OCI-M1 (cell line): ENCODE measurements at regions not wholly inside any gene's neighbourhood (a gene's known extent, or its start where the extent isn't known, plus 50 kb on each side); places are given as distances from the start of the nearest gene placed in this dataset.
A peak's percentile ranks its signal among the peaks of the same experiment; 100 is the strongest.

Source experiments
- DNase-seq: peaks from one replicate; lab custom pipeline; 2025; lab: John Stamatoyannopoulos, UW

DNA sequence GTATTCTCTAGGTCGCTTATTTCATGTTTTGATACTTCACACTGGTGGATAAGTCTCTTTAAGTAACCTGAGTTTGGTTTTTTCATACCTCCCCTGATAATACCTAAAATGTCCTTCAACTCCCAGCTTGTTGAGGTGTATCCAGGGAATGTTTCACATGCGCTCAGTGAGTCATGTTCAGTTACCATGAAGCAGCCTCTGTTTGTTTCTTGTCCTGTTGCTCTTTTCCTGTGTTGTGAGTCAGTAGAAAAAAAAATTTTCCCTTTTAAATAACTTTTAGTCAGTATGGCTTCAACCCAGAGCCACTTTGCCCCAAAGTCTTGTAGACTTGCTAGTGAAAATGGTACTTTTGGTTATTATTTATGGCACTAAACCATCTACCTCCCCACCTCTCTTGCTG lies 278.4 kb upstream of the ZPLD1 start:
- DNase-seq = no peak

DNA sequence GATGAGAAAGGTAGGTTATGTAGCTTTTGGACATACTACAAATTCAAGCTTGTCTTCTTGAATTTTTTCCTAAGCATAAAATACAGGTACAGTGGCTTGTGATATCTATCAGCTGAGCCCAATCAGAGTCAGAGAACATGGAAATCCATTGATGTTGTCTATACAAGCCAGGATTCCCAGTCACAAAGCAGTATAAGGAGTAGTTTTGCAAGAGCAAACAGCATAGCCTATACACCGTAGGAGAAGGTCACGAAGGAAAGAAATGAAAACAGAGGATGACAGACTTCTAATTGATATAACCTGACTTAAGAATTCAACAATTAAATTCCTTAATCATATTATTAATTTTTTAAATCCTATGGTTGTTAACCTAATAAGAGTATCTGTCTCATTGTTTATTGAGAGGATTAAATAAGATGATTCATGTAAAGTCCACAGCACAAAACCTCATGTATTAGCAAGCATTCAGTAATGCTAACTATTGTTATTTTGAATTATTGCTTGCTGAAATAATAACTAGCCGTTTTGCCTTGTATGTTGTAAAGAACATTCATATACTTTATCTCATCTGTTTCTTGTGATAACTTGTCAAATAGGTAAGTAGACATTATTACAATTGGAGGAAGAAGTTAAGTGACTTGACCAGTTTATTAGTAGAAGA lies 276.6 kb upstream of the ZPLD1 start:
- DNase-seq = no peak

DNA sequence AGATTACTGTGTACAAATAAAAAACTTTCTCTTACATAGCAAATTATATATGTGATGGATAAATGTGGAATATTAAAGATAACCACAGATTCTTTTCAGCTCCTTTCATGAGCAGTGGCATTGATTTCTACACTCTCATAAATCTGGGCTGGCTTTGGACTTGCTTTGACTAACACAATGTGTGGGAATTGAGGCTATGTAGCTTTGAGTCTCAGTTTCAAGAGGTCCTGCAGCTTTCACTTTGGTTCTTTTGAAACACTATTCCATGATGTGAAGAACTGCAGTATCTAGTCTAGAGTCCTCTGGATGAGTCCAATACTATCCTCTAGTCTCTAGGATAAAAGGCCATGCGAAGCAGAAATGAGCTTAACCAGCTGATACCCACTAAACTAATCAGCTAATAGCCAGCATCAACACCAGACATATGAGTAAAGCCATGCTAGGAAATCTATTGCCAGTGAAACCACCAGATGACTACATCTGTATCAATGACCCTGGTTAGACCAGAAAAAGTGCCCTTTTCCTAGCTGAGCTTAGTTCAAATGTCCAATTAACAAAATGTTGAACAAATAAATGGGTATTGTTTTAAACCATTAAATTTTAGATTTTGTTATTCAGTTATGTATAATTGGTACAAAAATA lies 274.9 kb upstream of the ZPLD1 start:
- DNase-seq = no peak

DNA sequence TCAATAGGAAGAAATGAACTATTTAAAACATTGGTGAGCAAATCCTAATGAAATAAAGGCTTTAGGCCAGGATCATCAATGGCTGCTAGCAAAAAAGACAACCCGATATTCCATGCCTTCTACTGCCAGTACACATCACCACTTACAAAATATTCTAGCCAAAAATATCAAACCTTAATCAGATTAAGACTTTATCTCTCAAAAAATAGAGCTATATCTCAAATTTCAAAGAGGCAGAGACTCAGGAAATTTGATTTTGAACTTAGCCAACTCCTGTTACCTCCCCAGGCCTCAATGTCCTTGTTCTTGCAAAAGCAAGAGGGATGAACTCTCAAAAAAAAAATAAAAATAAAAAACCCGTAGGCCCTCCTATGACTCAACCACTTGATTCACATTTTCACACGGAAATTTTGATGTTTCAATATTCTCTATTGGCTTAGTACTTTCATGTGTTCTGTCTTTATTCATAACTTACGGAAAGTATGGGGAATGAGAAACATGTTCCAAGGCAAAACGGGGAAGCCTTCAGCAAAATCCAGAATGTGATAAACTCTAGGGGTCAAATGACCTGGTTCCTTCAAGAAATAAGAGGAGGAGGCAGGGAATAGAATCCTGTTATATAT lies 273.3 kb upstream of the ZPLD1 start:
- no peak for DNase-seq

DNA sequence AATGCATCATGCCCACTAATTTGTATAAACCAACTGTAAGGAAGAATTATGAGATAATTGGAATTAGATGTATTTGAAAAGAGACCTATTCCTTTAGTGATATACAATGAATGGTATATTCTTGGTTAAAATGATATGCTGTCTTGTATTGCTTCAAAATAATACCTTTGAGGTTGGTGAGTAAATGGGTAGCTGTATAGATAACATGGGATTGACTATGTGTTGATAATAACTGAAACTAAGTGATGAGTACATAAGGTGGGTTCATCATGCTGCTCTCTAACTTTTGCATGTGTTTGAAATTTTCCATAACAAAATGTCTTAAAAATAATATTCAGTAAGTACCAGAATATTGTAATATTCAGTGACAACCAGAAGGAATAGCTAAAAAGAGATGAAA lies 272.6 kb upstream of the ZPLD1 start:
- no peak for DNase-seq

DNA sequence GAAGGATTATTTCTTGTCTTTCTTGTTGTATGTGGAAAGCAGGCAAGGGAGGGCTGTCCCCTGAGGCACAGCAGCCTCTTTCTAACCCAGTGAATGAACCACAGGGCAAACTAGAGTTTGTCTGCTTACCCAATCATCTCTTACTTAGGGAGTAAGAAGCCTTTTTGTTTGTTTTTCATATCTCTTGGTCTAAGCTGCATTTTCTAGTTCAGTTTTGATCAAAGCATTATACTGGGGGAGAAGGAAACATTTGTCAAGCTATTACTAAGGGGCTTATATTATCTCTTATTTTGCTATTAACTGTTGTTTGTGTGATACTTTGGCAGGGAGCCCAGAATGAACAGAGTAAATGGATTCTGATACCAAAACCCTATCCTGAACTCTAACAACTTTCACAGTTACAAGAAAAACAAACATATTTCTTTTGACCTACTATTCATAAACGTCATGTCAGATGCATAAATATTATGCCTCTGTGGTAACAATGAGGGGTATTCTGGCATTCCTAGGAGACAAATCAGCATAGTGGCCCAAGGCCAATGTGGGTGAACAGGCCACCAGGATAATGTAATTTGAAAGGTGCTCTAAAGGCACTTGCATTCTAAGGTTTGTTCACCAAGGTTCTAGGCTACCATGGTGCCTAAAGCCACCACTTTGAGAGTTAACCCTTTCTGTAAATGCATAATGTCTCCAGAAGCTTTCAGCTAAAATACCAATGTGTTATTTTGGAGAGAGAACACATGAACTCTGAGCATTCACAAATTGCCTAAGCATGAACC lies 271.6 kb upstream of the ZPLD1 start:
- peak; percentile 35 for DNase-seq

DNA sequence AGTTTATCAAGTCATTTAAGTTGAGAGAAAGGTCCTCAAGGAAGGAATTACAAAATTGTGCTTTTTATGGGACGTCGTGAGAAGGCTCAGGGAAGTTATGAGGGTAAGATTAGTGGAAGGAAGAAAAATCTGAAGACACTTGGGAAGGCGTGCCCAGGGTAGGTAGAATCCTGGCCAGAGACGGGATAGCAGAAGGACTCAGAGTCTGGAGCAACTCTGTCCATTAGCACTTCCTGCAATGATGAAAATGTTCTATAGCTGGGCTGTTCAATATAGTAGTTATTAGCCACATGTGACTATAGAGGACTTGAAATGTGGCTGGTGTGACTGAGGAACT lies 271.0 kb upstream of the ZPLD1 start:
- no peak for DNase-seq

DNA sequence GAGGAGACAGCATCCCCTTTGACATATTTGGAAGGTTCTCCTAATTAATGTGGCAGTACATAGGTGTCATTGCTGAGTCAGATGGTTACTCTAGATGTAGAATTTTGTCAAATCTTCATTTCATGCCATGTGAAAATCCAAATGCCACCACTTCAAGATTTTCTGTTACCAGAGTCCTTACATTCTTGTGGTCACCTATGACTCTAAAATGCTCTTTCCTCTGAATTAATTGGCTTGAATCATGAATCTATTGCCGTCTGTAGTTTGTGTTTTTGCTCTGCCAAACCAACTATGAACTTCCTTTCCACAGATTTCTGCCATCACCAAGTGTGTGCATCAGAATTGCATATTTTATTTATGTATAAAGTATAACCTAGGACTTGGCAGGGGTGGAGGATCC lies 269.4 kb upstream of the ZPLD1 start:
- DNase-seq = no peak

DNA sequence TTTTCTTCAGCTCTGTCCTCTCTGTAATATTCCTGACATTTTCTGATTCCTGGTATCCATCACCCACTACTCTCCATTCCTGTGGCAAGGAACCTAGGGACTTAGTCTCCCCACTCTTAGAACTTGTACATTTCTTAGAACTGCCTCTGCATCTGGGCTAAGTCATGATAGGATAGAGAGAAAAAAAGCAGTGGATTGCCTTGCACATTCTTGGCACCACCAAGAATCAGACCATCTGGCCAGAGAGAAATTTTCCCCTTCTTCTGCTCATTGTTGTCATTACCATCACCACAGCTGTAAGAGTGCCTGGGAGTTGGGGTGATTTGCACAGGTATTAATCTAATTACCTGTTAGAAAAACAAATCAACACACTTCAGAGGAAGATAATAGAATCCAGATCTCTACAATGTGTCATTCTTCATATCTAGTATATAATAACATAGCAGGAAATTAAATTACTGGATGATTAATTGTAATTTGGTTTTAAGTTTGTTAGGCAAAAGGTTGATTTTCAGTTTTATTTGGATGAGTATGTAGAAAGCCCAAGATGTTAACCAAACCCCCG lies 264.8 kb upstream of the ZPLD1 start:
- no peak for DNase-seq

DNA sequence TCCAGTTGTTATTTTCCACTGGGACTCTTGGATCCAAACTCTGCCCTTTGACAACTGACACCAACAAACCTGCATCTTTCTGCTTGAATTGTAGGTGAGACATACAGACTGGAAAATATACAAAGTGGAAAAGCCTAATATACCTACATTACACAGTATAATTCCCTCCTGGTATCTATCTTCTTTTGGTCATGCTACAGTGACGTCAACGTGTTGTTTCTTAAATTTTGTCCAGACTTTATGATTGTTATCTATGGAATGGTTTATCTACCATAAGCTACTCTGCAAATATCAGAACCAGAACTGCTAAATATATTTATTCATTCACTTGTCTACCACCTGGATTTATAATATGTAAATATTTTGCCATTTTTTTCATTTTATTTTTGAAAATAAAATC lies 264.3 kb upstream of the ZPLD1 start:
- DNase-seq = no peak

DNA sequence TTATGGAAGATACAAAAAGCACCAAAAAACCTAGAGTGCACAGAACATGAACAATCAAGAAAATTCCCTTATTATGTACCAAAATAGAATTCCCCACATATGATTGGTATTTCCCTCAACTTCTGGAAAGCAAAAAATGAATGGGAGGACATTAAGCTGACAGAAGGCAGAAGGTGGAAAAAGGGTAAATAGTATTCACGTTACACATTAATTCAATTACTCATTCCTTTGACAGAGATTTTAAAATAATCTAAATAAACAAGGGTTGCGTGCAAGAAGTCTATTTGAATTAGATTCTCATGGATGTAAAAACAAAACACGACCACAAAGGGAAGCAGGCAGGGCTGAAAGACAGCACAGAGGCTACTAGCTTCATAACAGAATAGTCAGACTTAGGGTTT lies 260.5 kb upstream of the ZPLD1 start:
- DNase-seq = no peak

DNA sequence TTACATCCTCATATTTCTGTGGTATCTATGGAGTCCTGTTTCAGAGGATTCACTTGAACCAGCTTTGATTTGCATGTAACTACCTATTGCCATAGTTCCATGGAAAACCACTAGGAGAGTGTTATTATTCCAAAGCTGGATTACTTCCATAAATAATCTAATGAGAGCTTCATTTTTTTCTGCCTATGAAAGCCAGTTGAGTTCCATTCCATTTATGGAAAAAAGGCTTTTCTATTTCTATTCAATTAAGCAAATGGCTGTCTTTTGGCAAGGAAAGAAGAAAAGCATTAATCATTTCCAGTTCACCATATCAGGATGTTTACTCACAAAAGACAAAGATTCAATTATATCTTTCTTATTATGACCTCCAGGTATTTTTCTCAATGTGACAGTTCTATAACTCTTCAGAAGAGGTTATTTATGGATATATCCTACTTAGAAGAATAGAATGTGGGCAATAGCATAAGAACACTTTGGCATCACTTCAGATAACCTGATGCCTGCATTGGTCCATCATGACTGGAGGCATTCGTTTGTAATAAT lies 259.9 kb upstream of the ZPLD1 start:
- no peak for DNase-seq

DNA sequence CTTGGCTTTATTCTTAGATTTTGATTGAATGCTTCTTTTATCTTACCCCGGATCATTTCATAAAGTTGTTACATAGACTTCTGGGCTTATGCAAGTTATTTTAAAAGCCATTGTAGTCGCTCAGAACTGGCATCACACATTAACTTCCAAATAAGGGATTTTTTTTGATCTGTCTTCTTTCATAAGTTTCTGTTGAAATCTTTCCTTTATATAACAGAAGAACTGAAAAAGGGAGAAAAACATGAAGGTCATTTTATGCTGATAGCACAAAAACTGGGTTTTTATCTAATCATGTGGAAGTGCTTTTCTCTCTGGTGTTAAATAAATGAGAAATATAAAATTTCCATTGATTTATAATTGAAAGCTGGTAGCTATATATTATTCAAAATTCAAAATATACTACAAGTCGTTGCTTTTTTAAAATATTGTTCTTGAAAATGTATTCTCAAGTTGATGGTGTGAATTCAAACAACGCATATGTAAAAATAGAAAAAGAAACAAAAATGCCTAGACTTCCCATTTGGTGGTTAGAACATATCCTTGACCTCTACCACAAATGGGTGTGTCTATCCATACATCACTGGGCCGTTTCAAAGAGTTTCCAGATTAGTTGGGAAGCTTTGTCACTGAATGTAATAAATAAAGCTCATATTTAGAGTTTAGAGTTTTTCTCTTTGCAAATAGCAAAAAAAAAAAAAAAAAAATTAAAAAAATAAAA lies 258.3 kb upstream of the ZPLD1 start:
- DNase-seq = peak; percentile 82

DNA sequence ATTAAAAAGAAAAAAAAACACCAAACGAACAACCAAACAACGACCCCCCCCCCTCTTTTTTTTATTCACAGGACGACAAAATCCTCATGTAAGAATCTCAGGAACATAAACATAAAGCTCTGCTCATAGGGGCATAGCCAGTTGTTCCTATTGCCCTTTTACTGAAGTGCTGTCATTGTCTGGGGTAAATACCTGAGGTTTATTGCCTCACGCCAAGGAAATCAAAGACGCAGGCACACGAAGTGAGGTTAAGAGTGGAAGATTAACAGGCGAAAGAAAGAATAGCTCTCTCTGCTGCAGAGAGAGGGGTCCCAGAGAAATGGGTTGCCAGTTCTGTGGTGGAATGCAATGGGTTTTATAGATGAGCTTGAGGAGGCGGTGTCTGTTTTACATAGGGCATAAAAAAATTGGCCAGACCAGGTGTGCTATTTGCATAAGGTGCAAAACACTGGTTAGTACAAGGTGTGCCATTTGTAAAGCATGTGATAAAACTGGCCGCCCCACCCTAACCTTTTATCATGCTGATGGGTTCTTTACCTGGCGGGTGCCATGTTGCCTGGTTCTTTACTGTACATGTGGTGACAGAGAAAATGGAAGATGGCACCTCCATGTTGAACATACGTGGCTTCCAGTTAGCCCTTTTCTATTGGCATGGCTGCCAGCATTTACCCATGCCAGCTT lies 257.6 kb upstream of the ZPLD1 start:
- DNase-seq = no peak

DNA sequence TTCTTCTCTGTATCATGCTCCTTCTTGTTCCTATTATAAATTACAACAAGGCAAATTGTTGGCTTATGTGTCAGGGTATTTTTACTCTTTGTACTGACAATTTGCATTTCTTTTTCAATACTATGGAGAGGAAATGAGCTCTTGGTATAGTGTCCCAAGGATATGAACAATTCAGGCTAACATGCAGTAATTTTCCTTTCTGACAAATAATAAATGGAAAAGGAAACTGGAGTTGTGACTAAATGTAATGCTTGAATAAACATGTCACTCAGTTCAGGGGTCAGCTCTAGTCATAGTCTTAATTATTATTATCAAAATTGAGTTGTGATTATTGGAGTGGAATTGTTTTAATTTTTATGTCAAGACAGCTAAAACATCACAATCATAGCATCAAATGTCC lies 256.0 kb upstream of the ZPLD1 start:
- no peak for DNase-seq

DNA sequence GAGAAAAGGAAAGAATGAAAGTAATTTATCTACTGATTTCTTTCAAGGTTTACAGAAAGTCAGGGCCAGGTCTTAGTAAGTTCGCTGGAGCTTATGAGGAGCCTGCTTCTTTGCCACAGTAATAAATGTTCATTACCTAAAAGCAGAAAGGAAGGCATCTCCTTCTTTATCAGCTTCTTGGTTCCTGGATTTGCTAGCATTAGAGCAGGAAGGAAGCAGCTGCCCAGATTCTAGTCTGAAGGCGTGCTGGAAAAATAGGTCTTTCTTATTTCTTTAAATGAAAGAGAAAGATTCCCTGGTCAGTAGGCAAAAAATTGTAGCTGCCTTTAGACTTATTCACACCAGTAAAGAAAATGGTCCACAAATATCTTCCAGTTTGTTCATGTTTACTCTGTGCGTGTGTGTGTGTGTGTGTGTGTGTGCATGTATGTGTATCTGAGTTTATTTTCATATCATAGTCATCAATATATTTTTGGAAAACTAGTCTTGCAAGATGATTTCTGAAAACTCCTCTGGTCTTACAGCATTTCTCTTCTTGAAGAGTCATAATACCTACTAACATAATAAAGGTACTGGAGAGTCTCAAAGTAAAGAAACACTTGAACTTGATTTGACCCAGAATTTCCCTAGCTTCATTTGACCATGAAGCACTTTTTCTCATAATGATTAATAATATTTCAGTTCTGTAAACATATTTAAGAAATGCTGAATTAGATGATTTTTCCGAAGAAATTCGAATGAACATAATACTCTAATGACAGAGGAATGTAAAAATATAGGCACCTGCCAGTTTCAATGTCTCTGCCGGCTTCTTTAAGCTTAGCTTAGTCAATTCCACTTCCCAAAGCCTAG lies 255.3 kb upstream of the ZPLD1 start:
- DNase-seq = peak; percentile 60

DNA sequence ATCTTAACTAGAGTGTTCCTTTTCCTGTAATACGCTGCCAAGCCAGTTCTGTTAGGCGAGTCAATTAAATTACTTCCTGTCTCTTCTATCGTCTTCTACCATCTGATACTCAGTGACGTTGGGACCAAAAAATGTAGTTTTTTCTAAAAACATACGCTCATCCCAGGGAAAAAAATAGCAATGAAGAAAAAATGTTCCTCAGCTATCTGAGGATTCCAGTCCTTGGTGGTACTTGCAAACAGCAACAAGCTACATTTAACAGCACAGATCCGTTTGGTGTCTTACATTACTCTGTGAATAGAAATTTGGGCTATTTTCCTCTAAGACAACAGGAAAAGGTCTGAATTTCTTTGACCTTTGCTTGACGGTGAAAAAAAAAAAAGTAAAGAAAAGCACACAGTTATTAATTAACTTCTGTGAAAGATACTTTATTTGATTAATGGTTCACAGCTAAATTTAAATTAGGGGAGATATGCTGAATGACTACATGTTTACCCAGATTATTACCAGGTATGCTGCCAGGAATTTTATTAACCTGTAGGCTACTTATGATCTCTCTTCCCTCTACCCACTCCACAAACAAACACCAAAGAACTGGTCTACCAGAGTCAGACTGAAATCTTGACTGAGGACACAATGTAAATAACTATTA lies 254.4 kb upstream of the ZPLD1 start:
- peak; percentile 81 for DNase-seq

DNA sequence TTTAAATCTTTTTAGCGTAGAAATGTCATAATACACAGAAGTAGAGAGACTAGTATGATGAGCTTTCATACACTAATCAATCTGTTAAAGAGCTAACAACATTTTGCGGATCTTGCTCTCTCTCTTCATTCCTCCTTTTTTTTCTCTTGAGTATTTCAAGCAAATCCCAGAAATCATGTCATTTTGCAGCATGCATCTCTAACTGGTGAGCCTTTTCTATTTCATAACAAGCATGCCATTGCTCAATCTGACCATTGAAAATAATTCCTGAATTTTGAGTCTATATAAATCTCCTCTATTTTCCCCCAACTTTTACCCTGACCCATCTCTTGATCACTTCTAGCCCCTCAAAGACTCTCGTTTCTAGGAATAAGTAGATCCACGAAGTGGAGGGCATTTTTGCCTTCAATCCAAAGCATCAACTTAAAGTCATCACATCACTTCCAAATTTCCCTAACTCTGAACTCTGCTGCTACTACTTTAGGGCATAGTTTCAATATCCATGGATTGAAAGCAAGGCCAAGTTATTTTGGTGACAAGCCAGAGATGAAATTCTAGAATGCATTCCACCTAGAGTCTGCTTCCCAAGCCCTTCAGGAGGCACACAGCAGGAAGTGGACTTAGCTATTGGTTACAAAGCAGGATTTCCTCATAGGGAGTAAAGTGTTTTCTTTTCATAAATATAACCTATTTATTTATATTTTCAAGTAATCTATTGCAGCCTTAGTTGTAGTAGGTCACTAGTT lies 253.5 kb upstream of the ZPLD1 start:
- peak; percentile 60 for DNase-seq

DNA sequence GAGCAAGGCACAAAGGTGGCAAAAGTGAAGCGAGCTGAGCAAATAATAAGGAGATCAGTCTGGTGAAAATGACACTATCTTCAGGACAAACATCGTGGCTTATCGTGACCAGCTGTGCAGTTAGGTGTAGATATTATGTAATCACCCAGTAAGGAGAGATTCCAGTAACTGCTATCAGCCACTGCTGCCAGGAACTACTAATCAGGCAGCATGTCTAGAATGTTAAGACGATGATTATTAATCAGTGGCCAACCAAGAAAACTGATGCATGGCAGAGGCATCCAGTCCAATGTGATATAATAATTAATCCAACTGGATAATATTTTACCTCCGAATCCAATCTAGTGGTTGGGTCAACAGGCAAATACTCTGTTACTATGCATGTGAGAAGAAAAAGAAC lies 252.7 kb upstream of the ZPLD1 start:
- DNase-seq = peak; percentile 92
